Heart left ventricle (tissue), 13 donors: ENCODE measurements at regions not wholly inside any gene's neighbourhood (a gene's known extent, or its start where the extent isn't known, plus 50 kb on each side); places are given as distances from the start of the nearest gene placed in this dataset.

Experiments
- CTCF ChIP-seq, 12 donors: fragments of 200-600 bp; sonication (generic) in 4 of 12; IDR thresholded peaks; one replicate each; pipeline versions ENCODE4 v1.5.0 to v1.8.0; 2018 to 2022; ENCODE audit warnings: antibody characterized with exemption in 12 of 12, mild to moderate bottlenecking in 5 of 12
- POLR2A ChIP-seq, 2 donors: fragments of 450-650 bp; IDR thresholded peaks; one replicate each; pipeline ENCODE4 v1.6.1; 2017; ENCODE audit warnings: antibody characterized with exemption in 2 of 2, mild to moderate bottlenecking in 2 of 2, moderate library complexity in 2 of 2
- donor health status: ischemic (EF 13 %, LVEDD 7.1; RV severe dilation, severe dysfunction).
- donor health status: DM: no; HTN: yes; CAD: no.
- donor health status: DM: no; HTN: no; CAD: no.
- donor health status: ischemic (EF 25% LVEDD 6.9; RV normal size, moderate dysfunction).
- donor health status: ischemic (EF 25% LVEDD 5.7; RV mildly dilated, moderate dysfunction).
- donor health status: ischemic (EF 35%, LVEDD 5.7; RV mildly dilated, moderate dysfunction).
- donor health status: nonischemic (EF 11% LVEDD 7.7; RV severe dilation, severe dysfunction).
- donor health status: DM: yes; HTN: yes; CAD: no.
- donor health status: PGD.
- donor health status: ischemic (EF 29% LVEDD 5.4; RV normal size, mild dysfunction).
- donor health status: nonischemic (EF 23%, LVEDD 6.1; RV moderate dilation, normal function).

DNA sequence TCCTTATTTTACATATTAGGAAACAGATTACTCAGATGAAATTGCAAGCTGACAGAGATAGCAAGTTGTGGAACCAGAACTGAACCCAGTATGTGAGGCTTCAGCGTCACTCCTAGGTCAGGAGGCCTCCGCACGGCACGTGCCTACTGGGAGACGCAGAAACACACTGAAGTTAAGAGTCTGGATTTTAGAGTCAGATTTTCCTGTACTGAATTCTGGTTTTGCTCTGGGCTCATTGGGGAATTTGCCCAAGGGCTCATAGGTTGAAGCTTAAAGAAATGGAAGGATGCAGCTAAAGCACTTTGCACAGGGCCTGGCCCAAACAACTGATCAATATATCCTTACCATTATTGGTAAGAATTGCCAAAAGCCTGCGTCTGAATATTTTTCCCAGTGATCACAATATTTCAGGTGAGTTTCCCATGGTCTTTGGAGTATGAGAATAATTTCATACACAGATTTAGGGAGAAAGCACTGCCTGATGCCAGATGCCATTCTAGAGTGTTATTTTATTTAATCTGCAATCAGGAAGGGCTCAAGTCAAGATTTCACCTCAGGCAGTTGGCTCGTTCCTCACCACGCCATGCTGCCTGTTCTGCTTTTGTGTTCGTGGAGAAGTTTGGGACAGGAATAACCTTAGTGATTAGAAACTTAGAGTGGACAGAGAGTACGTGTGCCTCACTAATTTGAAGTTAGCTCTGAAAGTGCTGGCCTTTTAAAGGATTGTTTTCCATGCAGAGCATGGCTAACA, 331.9 kb downstream of the MYCN start:
- TF ChIP-seq CTCF (IDR thresholded peaks at IDR 0.05) (no peak), POLR2A (IDR thresholded peaks at IDR 0.05) (no peak)
